ENCODE measurements at regions not wholly inside any gene's neighbourhood (a gene's known extent, or its start where the extent isn't known, plus 50 kb on each side); places are given as distances from the start of the nearest gene placed in this dataset.

DNA sequence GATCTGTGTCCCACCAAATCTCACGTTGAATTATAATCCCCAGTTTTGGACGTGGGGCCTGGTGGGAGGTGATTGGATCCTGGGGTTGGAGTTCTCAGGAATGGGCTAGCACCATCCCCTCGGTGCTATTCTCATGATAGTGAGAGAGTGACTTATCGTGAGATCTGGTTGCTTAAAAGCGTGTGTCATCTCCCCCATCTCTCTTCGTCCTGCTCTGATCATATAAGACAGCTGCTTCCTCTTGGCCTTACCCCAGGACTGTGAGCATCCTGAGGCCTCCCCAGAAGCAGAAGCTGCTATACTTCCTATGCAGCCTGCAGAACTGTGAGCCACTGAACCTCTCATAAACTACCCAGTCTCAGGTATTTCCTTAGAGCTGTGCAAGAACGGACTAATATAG lies 163.7 kb upstream of the NDUFV2 start:
- TF ChIP-seq, protein P1, sequence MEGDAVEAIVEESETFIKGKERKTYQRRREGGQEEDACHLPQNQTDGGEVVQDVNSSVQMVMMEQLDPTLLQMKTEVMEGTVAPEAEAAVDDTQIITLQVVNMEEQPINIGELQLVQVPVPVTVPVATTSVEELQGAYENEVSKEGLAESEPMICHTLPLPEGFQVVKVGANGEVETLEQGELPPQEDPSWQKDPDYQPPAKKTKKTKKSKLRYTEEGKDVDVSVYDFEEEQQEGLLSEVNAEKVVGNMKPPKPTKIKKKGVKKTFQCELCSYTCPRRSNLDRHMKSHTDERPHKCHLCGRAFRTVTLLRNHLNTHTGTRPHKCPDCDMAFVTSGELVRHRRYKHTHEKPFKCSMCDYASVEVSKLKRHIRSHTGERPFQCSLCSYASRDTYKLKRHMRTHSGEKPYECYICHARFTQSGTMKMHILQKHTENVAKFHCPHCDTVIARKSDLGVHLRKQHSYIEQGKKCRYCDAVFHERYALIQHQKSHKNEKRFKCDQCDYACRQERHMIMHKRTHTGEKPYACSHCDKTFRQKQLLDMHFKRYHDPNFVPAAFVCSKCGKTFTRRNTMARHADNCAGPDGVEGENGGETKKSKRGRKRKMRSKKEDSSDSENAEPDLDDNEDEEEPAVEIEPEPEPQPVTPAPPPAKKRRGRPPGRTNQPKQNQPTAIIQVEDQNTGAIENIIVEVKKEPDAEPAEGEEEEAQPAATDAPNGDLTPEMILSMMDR (IDR thresholded peaks at IDR 0.05): no peak
- no peak for TF ChIP-seq POLR2A (IDR thresholded peaks at IDR 0.05)
- no peak for TF ChIP-seq POLR2AphosphoS5 (IDR thresholded peaks at IDR 0.05)
- TF ChIP-seq EP300 (IDR thresholded peaks at IDR 0.05): no peak
